ENCODE measurements at regions not wholly inside any gene's neighbourhood (a gene's known extent, or its start where the extent isn't known, plus 50 kb on each side); places are given as distances from the start of the nearest gene placed in this dataset.
"Not testable (repeated sequence)": the region's sequence is repeated elsewhere in the genome, so short reads cannot be mapped to it uniquely, and the experiment has no call there.

GRCh38 chr10:9294865-9295264 is 1240.4 kb downstream of the GATA3 start:
- DNase-seq (ENCODE audit: low spot score): no peak

GRCh38 chr10:9296190-9296589 is 1241.7 kb downstream of the GATA3 start:
- DNase-seq (ENCODE audit: low spot score): no peak

GRCh38 chr10:9297580-9297979 is 1243.1 kb downstream of the GATA3 start:
- no peak for DNase-seq (ENCODE audit: low spot score)

- no peak for DNase-seq (ENCODE audit: low spot score)
Measured at GRCh38 chr10:9299966-9300365, 1245.5 kb downstream of the GATA3 start.

- DNase-seq (ENCODE audit: low spot score): no peak
Measured at GRCh38 chr10:9301148-9301547, 1246.7 kb downstream of the GATA3 start.

- no peak for DNase-seq (ENCODE audit: low spot score)
Measured at GRCh38 chr10:9301554-9301953, 1247.1 kb downstream of the GATA3 start.

- peak; percentile 2 for DNase-seq (ENCODE audit: low spot score)
Measured at GRCh38 chr10:9302140-9302746, 1247.8 kb downstream of the GATA3 start.

- DNase-seq (ENCODE audit: low spot score): no peak
Measured at GRCh38 chr10:9305018-9305655, 1250.6 kb downstream of the GATA3 start.

- no peak for DNase-seq (ENCODE audit: low spot score)
Measured at GRCh38 chr10:9311702-9312499, 1257.4 kb downstream of the GATA3 start.

GRCh38 chr10:9315292-9315691 is 1260.8 kb downstream of the GATA3 start:
- no peak for DNase-seq (ENCODE audit: low spot score)

GRCh38 chr10:9331583-9332008 is 1277.1 kb downstream of the GATA3 start:
- peak; percentile 55 for DNase-seq (ENCODE audit: low spot score)

- DNase-seq (ENCODE audit: low spot score): no peak
Measured at GRCh38 chr10:9334270-9334669, 1279.8 kb downstream of the GATA3 start.

GRCh38 chr10:9339716-9340115 is 1285.2 kb downstream of the GATA3 start:
- DNase-seq (ENCODE audit: low spot score): no peak

GRCh38 chr10:9342885-9343570 is 1288.5 kb downstream of the GATA3 start:
- no peak for DNase-seq (ENCODE audit: low spot score)

GRCh38 chr10:9347933-9348332 is 1293.4 kb downstream of the GATA3 start:
- DNase-seq (ENCODE audit: low spot score): not testable (repeated sequence)

GRCh38 chr10:9357471-9357870 is 1303.0 kb downstream of the GATA3 start:
- no peak for DNase-seq (ENCODE audit: low spot score)

GRCh38 chr10:9362721-9363120 is 1308.2 kb downstream of the GATA3 start:
- DNase-seq (ENCODE audit: low spot score): no peak

- DNase-seq (ENCODE audit: low spot score): no peak
Measured at GRCh38 chr10:9379183-9379582, 1324.7 kb downstream of the GATA3 start.

GRCh38 chr10:9381733-9382532 is 1327.4 kb downstream of the GATA3 start:
- DNase-seq (ENCODE audit: low spot score): no peak

- DNase-seq (ENCODE audit: low spot score): no peak
Measured at GRCh38 chr10:9382533-9382866, 1328.0 kb downstream of the GATA3 start.

- DNase-seq (ENCODE audit: low spot score): no peak
Measured at GRCh38 chr10:9390516-9390915, 1336.0 kb downstream of the GATA3 start.
